IMR-90 (cell line): ENCODE measurements at regions not wholly inside any gene's neighbourhood (a gene's known extent, or its start where the extent isn't known, plus 50 kb on each side); places are given as distances from the start of the nearest gene placed in this dataset.

Source experiments
- CTCF ChIP-seq: conservative IDR thresholded peaks from 2 replicates; pipeline ENCODE4 v1.5.1; 2012; ENCODE audit warnings: mild to moderate bottlenecking, low read depth, low read length, improper control_type of control experiment
- FOS ChIP-seq: fragments of 150-350 bp; IDR thresholded peaks from 2 replicates; pipeline ENCODE4 v1.6.1; 2016; ENCODE audit warnings: low read depth, low read length
- MAFK ChIP-seq: IDR thresholded peaks from 2 replicates; pipeline ENCODE4 v1.6.1; 2012; ENCODE audit warnings: low read depth, low read length, improper control_type of control experiment
- POLR2A ChIP-seq: IDR thresholded peaks from 2 replicates; pipeline ENCODE4 v1.6.1; 2012; ENCODE audit warnings: mild to moderate bottlenecking, low read depth, low read length

- TF ChIP-seq FOS = no peak
- TF ChIP-seq CTCF = no peak
- TF ChIP-seq MAFK = no peak
- TF ChIP-seq POLR2A = no peak
These were observed 444.3 kb downstream of the SLC4A3 start for GRCh38 chr2:220071696-220072095.
